ENCODE measurements at regions not wholly inside any gene's neighbourhood (a gene's known extent, or its start where the extent isn't known, plus 50 kb on each side); places are given as distances from the start of the nearest gene placed in this dataset.

DNA sequence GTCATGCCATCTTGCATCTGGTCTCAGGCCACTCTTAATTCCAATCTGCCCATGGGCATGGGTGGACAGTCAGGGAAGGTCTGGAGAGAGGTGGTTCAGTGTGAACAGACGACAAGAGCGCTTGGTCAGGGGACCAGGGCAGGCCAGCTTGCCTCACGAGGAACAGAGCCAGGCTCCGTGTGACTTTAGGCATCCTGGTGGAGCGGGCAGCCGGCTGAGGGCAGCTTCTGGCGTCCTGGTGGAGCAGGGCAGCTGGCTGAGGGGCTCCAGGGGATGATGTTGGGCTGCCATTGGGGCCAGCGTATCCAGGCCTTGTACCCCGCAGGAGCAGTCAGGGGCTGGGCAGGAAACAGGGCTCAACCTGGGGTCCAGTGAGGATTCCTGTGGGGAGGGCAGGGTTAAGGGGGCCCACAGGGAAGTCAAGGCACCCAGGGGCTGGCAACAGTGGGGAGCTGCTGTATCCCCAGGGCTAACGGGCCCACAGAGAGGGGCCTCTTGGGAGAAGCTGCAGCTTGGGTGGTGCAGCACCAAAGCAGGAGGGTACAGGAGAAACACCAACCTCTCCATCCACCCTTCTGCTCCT is 197.9 kb upstream of the TWIST2 start:
- DNase-seq (ENCODE audit: low read depth), result no peak
- H3K4me3 ChIP-seq (ENCODE audit: low read depth, low read length), result no peak overlapping the region

DNA sequence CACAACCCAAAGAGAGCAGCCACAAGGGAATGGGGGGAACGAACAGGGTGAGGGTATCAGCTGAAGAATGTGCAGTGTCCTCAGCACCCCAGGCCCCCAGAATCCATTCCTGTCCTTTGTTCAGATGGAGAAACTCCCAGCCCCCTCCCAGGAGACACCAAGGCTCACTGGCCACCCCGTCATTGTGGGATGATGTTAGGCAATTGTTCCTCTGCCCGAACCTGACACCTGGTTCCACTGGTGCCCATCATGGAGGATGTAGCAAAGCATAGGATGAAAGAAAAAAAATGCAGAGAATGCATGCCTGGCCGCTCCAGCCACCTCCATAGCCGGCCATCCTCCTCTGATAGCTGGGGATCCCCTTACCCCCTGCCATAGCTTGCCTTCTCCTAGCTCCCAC is 197.3 kb upstream of the TWIST2 start:
- no peak overlapping the region for H3K4me3 ChIP-seq (ENCODE audit: low read depth, low read length)
- no peak for DNase-seq (ENCODE audit: low read depth)
- TF ChIP-seq, protein P1, sequence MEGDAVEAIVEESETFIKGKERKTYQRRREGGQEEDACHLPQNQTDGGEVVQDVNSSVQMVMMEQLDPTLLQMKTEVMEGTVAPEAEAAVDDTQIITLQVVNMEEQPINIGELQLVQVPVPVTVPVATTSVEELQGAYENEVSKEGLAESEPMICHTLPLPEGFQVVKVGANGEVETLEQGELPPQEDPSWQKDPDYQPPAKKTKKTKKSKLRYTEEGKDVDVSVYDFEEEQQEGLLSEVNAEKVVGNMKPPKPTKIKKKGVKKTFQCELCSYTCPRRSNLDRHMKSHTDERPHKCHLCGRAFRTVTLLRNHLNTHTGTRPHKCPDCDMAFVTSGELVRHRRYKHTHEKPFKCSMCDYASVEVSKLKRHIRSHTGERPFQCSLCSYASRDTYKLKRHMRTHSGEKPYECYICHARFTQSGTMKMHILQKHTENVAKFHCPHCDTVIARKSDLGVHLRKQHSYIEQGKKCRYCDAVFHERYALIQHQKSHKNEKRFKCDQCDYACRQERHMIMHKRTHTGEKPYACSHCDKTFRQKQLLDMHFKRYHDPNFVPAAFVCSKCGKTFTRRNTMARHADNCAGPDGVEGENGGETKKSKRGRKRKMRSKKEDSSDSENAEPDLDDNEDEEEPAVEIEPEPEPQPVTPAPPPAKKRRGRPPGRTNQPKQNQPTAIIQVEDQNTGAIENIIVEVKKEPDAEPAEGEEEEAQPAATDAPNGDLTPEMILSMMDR (IDR thresholded peaks at IDR 0.05; ENCODE audit: insufficient read depth, low read depth, low read length), result no peak

More for the DNA sequence above, 197.9 kb upstream of the TWIST2 start:
- TF ChIP-seq, protein P1 (IDR thresholded peaks at IDR 0.05; ENCODE audit: insufficient read depth, low read depth, low read length), result no peak

DNA sequence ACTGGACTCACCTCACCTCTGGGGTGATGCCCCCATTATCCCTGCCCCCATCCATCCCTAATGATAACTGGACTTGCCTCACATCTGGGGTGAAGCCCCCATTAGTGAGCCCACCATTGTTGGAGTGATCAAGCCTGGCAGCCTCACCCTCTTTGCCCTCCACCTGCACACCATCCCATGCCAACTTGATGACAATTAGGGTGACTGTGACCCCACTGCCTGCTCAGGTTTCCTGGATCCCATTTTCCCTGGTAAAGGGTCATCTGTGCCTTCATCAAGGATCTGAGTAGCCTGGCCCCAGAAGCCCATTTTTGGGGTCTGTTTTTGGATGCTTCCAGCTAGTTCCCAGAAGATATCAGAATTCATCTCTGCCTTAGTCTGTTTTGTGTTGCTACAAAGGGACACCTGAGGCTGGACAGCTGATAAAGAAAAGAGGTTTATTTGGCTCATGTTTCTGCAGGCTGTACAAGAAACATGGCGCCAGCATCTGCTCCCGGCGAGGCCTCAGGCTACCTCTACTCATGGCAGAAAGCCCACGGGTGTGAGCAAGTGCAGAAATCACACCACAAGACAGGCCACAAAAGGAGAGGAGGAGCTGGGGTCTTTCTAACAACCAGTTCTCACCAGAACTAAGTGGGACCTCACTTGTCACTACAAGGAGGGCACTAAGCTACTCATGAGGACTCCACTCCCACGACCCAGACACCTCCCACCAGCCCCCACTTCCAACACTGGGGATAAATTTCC is 196.4 kb upstream of the TWIST2 start:
- H3K4me3 ChIP-seq (ENCODE audit: low read depth, low read length), result no peak overlapping the region
- TF ChIP-seq, protein P1 (IDR thresholded peaks at IDR 0.05; ENCODE audit: insufficient read depth, low read depth, low read length), result no peak
- no peak for DNase-seq (ENCODE audit: low read depth)

DNA sequence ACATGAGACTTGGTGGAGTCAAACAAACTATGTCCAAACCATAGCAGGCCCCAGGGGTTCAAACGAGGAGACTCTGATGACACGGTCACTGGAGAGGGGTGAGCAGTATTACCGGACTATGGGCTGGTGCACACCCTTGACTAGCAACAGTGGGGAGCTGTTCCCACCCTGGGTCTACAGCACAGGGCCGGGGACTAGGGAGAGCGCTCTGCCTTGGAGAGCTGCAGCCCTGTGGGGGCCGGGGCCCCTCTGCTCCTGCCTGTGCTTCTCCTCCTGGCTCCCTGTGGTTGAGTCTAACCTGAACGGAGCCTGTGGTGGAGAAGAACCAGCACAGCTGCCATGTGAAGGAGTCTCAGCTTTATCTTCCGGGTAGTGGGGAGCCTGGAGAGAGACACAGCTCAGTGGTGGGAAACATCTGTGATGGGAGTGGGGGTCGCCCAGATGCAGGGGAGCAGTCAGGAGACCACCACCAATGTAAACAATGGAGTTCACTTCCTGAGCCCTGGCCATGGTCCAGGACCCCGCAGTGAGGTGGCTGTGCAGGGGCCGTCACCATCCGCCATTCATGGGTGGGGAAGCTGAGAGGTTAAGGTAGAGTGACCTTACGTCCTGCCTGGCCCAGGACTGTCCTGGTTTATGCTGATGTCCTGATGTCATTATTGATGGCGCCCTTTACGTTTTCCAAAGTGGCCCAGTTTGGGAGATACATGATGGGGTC is 195.7 kb upstream of the TWIST2 start:
- TF ChIP-seq, protein P1 (IDR thresholded peaks at IDR 0.05; ENCODE audit: insufficient read depth, low read depth, low read length), result no peak
- H3K4me3 ChIP-seq (ENCODE audit: low read depth, low read length), result no peak overlapping the region
- DNase-seq (ENCODE audit: low read depth), result no peak

DNA sequence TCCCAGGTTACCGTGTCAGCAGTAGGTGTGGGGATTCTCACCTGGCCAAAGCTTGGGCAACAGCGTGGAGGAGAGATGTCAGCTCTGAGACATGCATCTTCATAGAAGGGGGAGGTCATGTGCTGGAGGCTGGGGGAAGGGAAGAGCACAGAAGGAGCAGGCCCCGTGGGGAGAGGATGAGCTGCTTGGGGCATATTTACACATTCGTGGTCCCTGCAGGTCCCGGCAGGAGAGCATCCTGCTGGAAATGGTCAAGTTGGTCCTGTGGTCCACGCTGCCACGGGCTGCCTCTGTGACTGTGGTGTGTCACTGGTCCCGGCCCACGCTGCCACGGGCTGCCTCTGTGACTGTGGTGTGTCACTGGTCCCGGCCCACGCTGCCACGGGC is 195.1 kb upstream of the TWIST2 start:
- TF ChIP-seq, protein P1 (IDR thresholded peaks at IDR 0.05; ENCODE audit: insufficient read depth, low read depth, low read length), result no peak
- DNase-seq (ENCODE audit: low read depth), result no peak
- H3K4me3 ChIP-seq (ENCODE audit: low read depth, low read length), result no peak overlapping the region

DNA sequence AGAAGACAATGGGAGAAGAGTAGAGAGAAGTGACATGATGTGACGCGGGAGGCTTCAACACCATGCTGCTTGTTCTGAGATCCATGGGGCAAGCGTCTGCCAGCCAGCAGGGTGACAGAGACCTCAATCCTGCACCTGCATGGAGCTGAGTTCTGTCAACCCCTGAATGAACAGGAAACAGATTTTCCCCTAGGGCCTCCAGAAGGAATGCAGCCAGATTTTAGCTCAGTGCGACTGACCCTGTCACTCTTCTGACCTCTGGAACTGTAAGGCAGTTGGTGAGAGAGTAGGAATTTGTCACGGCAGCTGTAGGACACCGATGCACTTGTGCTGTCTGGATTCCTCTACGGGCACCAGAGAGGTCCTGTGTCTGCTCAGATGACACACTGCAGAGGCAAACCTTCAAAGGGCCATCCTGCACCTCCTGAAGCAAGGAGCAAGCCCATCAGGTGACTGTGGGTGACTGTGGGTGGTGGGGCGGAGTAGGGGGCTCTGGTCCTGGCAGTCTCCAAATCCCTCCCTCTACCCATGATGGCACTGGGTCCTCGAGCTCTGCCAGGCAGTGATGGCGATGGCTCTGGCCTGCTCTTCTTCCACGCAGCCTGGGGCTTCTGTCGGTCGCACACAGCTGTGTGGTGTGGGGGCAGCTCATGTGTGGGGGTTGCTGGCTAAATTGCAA is 194.3 kb upstream of the TWIST2 start:
- TF ChIP-seq, protein P1 (IDR thresholded peaks at IDR 0.05; ENCODE audit: insufficient read depth, low read depth, low read length), result no peak
- no peak for DNase-seq (ENCODE audit: low read depth)
- no peak overlapping the region for H3K4me3 ChIP-seq (ENCODE audit: low read depth, low read length)

Measured in fibroblast of villous mesenchyme (primary cell).